ENCODE measurements at regions not wholly inside any gene's neighbourhood (a gene's known extent, or its start where the extent isn't known, plus 50 kb on each side); places are given as distances from the start of the nearest gene placed in this dataset.

- Histone ChIP-seq H3K36me3 (ENCODE audit: insufficient read depth, low read length) (no peaks in the 10 kb centered on the region), H3K4me3 (ENCODE audit: low read length) (no peak overlapping the region), H3K27me3 (ENCODE audit: insufficient read depth, low read length) (no peaks in the 10 kb centered on the region), H3K9ac (ENCODE audit: low read depth, low read length) (no peak overlapping the region), H3K4me1 (ENCODE audit: insufficient read depth, low read length) (no peaks in the 10 kb centered on the region), H3K9me3 (ENCODE audit: insufficient read depth, low read depth, low read length) (no peaks in the 10 kb centered on the region), H3K27ac (ENCODE audit: low read depth, low read length) (no peak overlapping the region)
- WGBS, result 91% methylated on average over 19 of the region's 19 CpGs
These were observed 185.0 kb upstream of the HS6ST1 start for GRCh38 chr2:128503399-128504245.

GRCh38 chr2:128504246-128505149, 185.8 kb upstream of the HS6ST1 start:
- no peaks in the 10 kb centered on the region for H3K9me3 ChIP-seq (ENCODE audit: insufficient read depth, low read depth, low read length)
- 90% methylated on average over 11 of the region's 11 CpGs for WGBS
- no peak overlapping the region for H3K27ac ChIP-seq (ENCODE audit: low read depth, low read length)
- no peak overlapping the region for H3K9ac ChIP-seq (ENCODE audit: low read depth, low read length)
- no peak overlapping the region for H3K4me3 ChIP-seq (ENCODE audit: low read length)
- H3K36me3 ChIP-seq (ENCODE audit: insufficient read depth, low read length), result no peaks in the 10 kb centered on the region
- H3K4me1 ChIP-seq (ENCODE audit: insufficient read depth, low read length), result no peaks in the 10 kb centered on the region
- H3K27me3 ChIP-seq (ENCODE audit: insufficient read depth, low read length), result no peaks in the 10 kb centered on the region

GRCh38 chr2:128505150-128505490, 186.5 kb upstream of the HS6ST1 start:
- no peaks in the 10 kb centered on the region for H3K9me3 ChIP-seq (ENCODE audit: insufficient read depth, low read depth, low read length)
- no peaks in the 10 kb centered on the region for H3K4me1 ChIP-seq (ENCODE audit: insufficient read depth, low read length)
- no peaks in the 10 kb centered on the region for H3K27me3 ChIP-seq (ENCODE audit: insufficient read depth, low read length)
- H3K27ac ChIP-seq (ENCODE audit: low read depth, low read length), result no peak overlapping the region
- H3K4me3 ChIP-seq (ENCODE audit: low read length), result no peak overlapping the region
- 90% methylated on average over 6 of the region's 6 CpGs for WGBS
- no peak overlapping the region for H3K9ac ChIP-seq (ENCODE audit: low read depth, low read length)
- no peaks in the 10 kb centered on the region for H3K36me3 ChIP-seq (ENCODE audit: insufficient read depth, low read length)

GRCh38 chr2:128505575-128506526, 187.2 kb upstream of the HS6ST1 start:
- Histone ChIP-seq H3K27me3 (ENCODE audit: insufficient read depth, low read length) (no peaks in the 10 kb centered on the region), H3K27ac (ENCODE audit: low read depth, low read length) (no peak overlapping the region), H3K9me3 (ENCODE audit: insufficient read depth, low read depth, low read length) (no peaks in the 10 kb centered on the region), H3K4me1 (ENCODE audit: insufficient read depth, low read length) (no peaks in the 10 kb centered on the region), H3K4me3 (ENCODE audit: low read length) (no peak overlapping the region), H3K36me3 (ENCODE audit: insufficient read depth, low read length) (no peaks in the 10 kb centered on the region), H3K9ac (ENCODE audit: low read depth, low read length) (no peak overlapping the region)
- WGBS, result 94% methylated on average over 4 of the region's 4 CpGs

- no peaks in the 10 kb centered on the region for H3K4me1 ChIP-seq (ENCODE audit: insufficient read depth, low read length)
- no peak overlapping the region for H3K27ac ChIP-seq (ENCODE audit: low read depth, low read length)
- H3K9ac ChIP-seq (ENCODE audit: low read depth, low read length), result no peak overlapping the region
- H3K36me3 ChIP-seq (ENCODE audit: insufficient read depth, low read length), result no peaks in the 10 kb centered on the region
- H3K27me3 ChIP-seq (ENCODE audit: insufficient read depth, low read length), result no peaks in the 10 kb centered on the region
- no peak overlapping the region for H3K4me3 ChIP-seq (ENCODE audit: low read length)
- whole genome bisulfite sequencing, result 92% methylated on average over 2 of the region's 2 CpGs
- no peaks in the 10 kb centered on the region for H3K9me3 ChIP-seq (ENCODE audit: insufficient read depth, low read depth, low read length)
These were observed 187.9 kb upstream of the HS6ST1 start for GRCh38 chr2:128506534-128506933.

- WGBS, result 89% methylated on average over 4 of the region's 4 CpGs
- no peaks in the 10 kb centered on the region for H3K4me1 ChIP-seq (ENCODE audit: insufficient read depth, low read length)
- H3K9me3 ChIP-seq (ENCODE audit: insufficient read depth, low read depth, low read length), result no peaks in the 10 kb centered on the region
- H3K36me3 ChIP-seq (ENCODE audit: insufficient read depth, low read length), result no peaks in the 10 kb centered on the region
- no peak overlapping the region for H3K4me3 ChIP-seq (ENCODE audit: low read length)
- no peaks in the 10 kb centered on the region for H3K27me3 ChIP-seq (ENCODE audit: insufficient read depth, low read length)
- H3K9ac ChIP-seq (ENCODE audit: low read depth, low read length), result no peak overlapping the region
- no peak overlapping the region for H3K27ac ChIP-seq (ENCODE audit: low read depth, low read length)
These were observed 192.2 kb upstream of the HS6ST1 start for GRCh38 chr2:128510701-128511397.

GRCh38 chr2:128511731-128512378, 193.2 kb upstream of the HS6ST1 start:
- no peaks in the 10 kb centered on the region for H3K27me3 ChIP-seq (ENCODE audit: insufficient read depth, low read length)
- H3K4me1 ChIP-seq (ENCODE audit: insufficient read depth, low read length), result 0 out of 2 replicates have a peak, but pooled peaks cover 3% of the 10 kb centered on the region
- no peak overlapping the region for H3K27ac ChIP-seq (ENCODE audit: low read depth, low read length)
- no peaks in the 10 kb centered on the region for H3K36me3 ChIP-seq (ENCODE audit: insufficient read depth, low read length)
- no peaks in the 10 kb centered on the region for H3K9me3 ChIP-seq (ENCODE audit: insufficient read depth, low read depth, low read length)
- 92% methylated on average over 12 of the region's 12 CpGs for WGBS
- no peak overlapping the region for H3K9ac ChIP-seq (ENCODE audit: low read depth, low read length)
- H3K4me3 ChIP-seq (ENCODE audit: low read length), result no peak overlapping the region

GRCh38 chr2:128512379-128513115, 193.9 kb upstream of the HS6ST1 start:
- H3K4me3 ChIP-seq (ENCODE audit: low read length), result no peak overlapping the region
- H3K36me3 ChIP-seq (ENCODE audit: insufficient read depth, low read length), result no peaks in the 10 kb centered on the region
- H3K27me3 ChIP-seq (ENCODE audit: insufficient read depth, low read length), result no peaks in the 10 kb centered on the region
- WGBS, result 92% methylated on average over 9 of the region's 9 CpGs
- H3K4me1 ChIP-seq (ENCODE audit: insufficient read depth, low read length), result 0 out of 2 replicates have a peak, but pooled peaks cover 3% of the 10 kb centered on the region
- no peak overlapping the region for H3K27ac ChIP-seq (ENCODE audit: low read depth, low read length)
- no peaks in the 10 kb centered on the region for H3K9me3 ChIP-seq (ENCODE audit: insufficient read depth, low read depth, low read length)
- no peak overlapping the region for H3K9ac ChIP-seq (ENCODE audit: low read depth, low read length)

GRCh38 chr2:128513116-128513960, 194.7 kb upstream of the HS6ST1 start:
- Histone ChIP-seq H3K36me3 (ENCODE audit: insufficient read depth, low read length) (no peaks in the 10 kb centered on the region), H3K27ac (ENCODE audit: low read depth, low read length) (no peak overlapping the region), H3K4me3 (ENCODE audit: low read length) (no peak overlapping the region), H3K9ac (ENCODE audit: low read depth, low read length) (no peak overlapping the region), H3K27me3 (ENCODE audit: insufficient read depth, low read length) (no peaks in the 10 kb centered on the region), H3K9me3 (ENCODE audit: insufficient read depth, low read depth, low read length) (no peaks in the 10 kb centered on the region), H3K4me1 (ENCODE audit: insufficient read depth, low read length) (0 out of 2 replicates have a peak, but pooled peaks cover 3% of the 10 kb centered on the region)
- 93% methylated on average over 12 of the region's 12 CpGs for WGBS
